Upper lobe of right lung (tissue), 1 donor: ENCODE measurements at regions not wholly inside any gene's neighbourhood (a gene's known extent, or its start where the extent isn't known, plus 50 kb on each side); places are given as distances from the start of the nearest gene placed in this dataset.
A peak's percentile ranks its signal among the peaks of the same experiment; 100 is the strongest.

Experiments
- ATAC-seq: fragments of 200-7000 bp; cut with Tn5 transposase; one replicate; pipeline ENCODE4 v1.9.1; 2020; ENCODE audit warnings: mild to moderate bottlenecking, moderate library complexity
- DNase-seq: peaks from one replicate; pipeline ENCODE4 v3.0.0-alpha.2; 2020
- H3K27ac ChIP-seq: fragments of 200-600 bp; one replicate; pipeline ENCODE4 v1.8.0; 2022
- H3K27me3 ChIP-seq: fragments of 200-600 bp; one replicate; pipeline ENCODE4 v1.8.0; 2022; ENCODE audit warnings: mild to moderate bottlenecking
- H3K36me3 ChIP-seq: fragments of 200-600 bp; one replicate; pipeline ENCODE4 v1.8.0; 2022
- H3K4me1 ChIP-seq: fragments of 200-600 bp; one replicate; pipeline ENCODE4 v1.8.0; 2022
- H3K4me3 ChIP-seq: fragments of 200-600 bp; one replicate; pipeline ENCODE4 v1.8.0; 2022; ENCODE audit warnings: mild to moderate bottlenecking
- H3K9me3 ChIP-seq: fragments of 200-600 bp; one replicate; pipeline ENCODE4 v1.8.0; 2022
- CTCF ChIP-seq: fragments of 200-600 bp; IDR thresholded peaks from one replicate; pipeline ENCODE4 v1.8.0; 2022; ENCODE audit warnings: antibody characterized with exemption
- intact Hi-C: fragments of 100-400 bp; cut with DNase I; formaldehyde crosslinking; loops from one replicate; pipeline ENCODE4 v1.11.0; 2022
- donor health status: DM: no; HTN: yes; CAD: no; lungs with severe emphysema.

- Histone ChIP-seq H3K4me1 (no peaks in the 10 kb centered on the region), H3K4me3 (no peak overlapping the region), H3K9me3 (no peaks in the 10 kb centered on the region), H3K36me3 (no peaks in the 10 kb centered on the region), H3K27me3 (no peaks in the 10 kb centered on the region), H3K27ac (no peak overlapping the region)
- no peak for TF ChIP-seq CTCF
- DNase-seq = peak; percentile 48
- intact Hi-C loops = no loop called here
- ATAC-seq = no peak
These were observed 268.7 kb downstream of the ALG10 start for GRCh38 chr12:34291001-34291400.

- intact Hi-C loops = no loop called here
- H3K4me1 ChIP-seq = no peaks in the 10 kb centered on the region
- no peak for ATAC-seq
- H3K36me3 ChIP-seq = no peaks in the 10 kb centered on the region
- H3K9me3 ChIP-seq = no peaks in the 10 kb centered on the region
- no peak for DNase-seq
- H3K27ac ChIP-seq = no peak overlapping the region
- H3K27me3 ChIP-seq = no peaks in the 10 kb centered on the region
- H3K4me3 ChIP-seq = no peak overlapping the region
- TF ChIP-seq CTCF = no peak
These were observed 269.2 kb downstream of the ALG10 start for GRCh38 chr12:34291426-34291901.

GRCh38 chr12:34292736-34293625 is 270.7 kb downstream of the ALG10 start:
- no peak for TF ChIP-seq CTCF
- no peaks in the 10 kb centered on the region for H3K9me3 ChIP-seq
- H3K36me3 ChIP-seq = no peaks in the 10 kb centered on the region
- intact Hi-C loops = no loop called here
- no peak overlapping the region for H3K4me3 ChIP-seq
- no peaks in the 10 kb centered on the region for H3K27me3 ChIP-seq
- ATAC-seq (no peak), DNase-seq (peak; percentile 42)
- no peak overlapping the region for H3K27ac ChIP-seq
- H3K4me1 ChIP-seq = no peaks in the 10 kb centered on the region

DNA sequence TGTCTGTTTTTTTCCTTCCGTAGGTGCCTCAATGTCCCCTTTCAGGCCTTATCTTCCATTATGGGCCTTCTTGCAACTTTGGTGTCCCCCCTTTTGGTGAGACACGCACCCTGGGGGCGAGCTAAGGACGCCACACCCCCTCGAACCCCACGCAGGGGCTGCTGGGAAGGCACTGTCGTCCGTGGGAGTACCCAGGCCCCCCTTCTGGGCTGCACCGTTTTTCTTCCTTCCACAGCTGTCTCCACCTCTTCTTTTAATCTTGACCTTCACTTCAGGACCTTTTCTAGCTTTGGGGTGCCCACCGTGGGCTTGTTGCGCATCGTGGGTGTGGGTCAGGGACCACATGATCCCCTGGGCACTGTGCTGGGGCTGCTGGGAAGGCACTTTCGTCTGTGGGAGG is 271.8 kb downstream of the ALG10 start:
- DNase-seq = peak; percentile 57
- no peak for ATAC-seq
- Histone ChIP-seq H3K27ac (no peak overlapping the region), H3K36me3 (no peaks in the 10 kb centered on the region), H3K27me3 (no peaks in the 10 kb centered on the region), H3K4me3 (no peak overlapping the region), H3K4me1 (no peaks in the 10 kb centered on the region), H3K9me3 (no peaks in the 10 kb centered on the region)
- intact Hi-C loops = no loop called here
- TF ChIP-seq CTCF = no peak

- H3K36me3 ChIP-seq = no peaks in the 10 kb centered on the region
- DNase-seq (no peak), ATAC-seq (no peak)
- H3K4me1 ChIP-seq = no peaks in the 10 kb centered on the region
- H3K4me3 ChIP-seq = no peak overlapping the region
- H3K27ac ChIP-seq = no peak overlapping the region
- intact Hi-C loops = no loop called here
- no peak for TF ChIP-seq CTCF
- no peaks in the 10 kb centered on the region for H3K27me3 ChIP-seq
- no peaks in the 10 kb centered on the region for H3K9me3 ChIP-seq
These were observed 272.5 kb downstream of the ALG10 start for GRCh38 chr12:34294671-34295365.
